ENCODE measurements at regions not wholly inside any gene's neighbourhood (a gene's known extent, or its start where the extent isn't known, plus 50 kb on each side); places are given as distances from the start of the nearest gene placed in this dataset.

DNA sequence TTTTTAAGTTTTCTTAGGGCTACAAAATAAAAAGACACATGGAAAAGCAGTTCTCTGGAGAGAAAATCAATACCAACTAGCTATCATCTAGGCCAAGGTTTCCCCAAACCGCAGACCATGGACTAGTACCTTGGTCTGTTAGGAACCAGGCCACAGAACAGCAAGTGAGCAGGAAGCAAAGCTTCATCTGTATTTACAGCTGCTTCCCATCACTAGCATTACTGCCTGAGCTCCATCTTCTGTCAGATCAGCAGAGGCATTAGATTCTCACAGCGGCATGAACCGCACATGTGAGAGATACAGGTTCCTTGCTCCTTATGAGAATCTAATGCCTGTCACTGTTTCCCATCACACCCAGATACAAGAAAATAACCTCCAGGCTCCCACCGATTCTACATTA lies 1907.6 kb upstream of the ACO1 start:
- Histone ChIP-seq H3K27me3 (ENCODE audit: control insufficient read depth, low read length) (no peaks in the 10 kb centered on the region), H3K27ac (ENCODE audit: low read depth, low read length) (no peak overlapping the region), H3K79me2 (ENCODE audit: control insufficient read depth, low read length) (no peaks in the 10 kb centered on the region), H3K9me2 (replicated peaks; ENCODE audit: control insufficient read depth, low read length) (no peaks in the 10 kb centered on the region), H3K4me2 (ENCODE audit: low read length) (no peak overlapping the region), H4K20me1 (ENCODE audit: control insufficient read depth, insufficient read depth, low read depth, low read length) (no peaks in the 10 kb centered on the region), H3K9me3 (ENCODE audit: control insufficient read depth, insufficient read depth, low read length) (no peaks in the 10 kb centered on the region), H3F3A (ENCODE audit: control insufficient read depth, insufficient read depth) (no peaks in the 10 kb centered on the region), H3K4me3 (ENCODE audit: low read length) (no peak overlapping the region), H3K4me1 (ENCODE audit: control insufficient read depth, low read length) (no peaks in the 10 kb centered on the region), H3K36me3 (ENCODE audit: control insufficient read depth, low read length) (no peaks in the 10 kb centered on the region)
- TF ChIP-seq, protein P1, sequence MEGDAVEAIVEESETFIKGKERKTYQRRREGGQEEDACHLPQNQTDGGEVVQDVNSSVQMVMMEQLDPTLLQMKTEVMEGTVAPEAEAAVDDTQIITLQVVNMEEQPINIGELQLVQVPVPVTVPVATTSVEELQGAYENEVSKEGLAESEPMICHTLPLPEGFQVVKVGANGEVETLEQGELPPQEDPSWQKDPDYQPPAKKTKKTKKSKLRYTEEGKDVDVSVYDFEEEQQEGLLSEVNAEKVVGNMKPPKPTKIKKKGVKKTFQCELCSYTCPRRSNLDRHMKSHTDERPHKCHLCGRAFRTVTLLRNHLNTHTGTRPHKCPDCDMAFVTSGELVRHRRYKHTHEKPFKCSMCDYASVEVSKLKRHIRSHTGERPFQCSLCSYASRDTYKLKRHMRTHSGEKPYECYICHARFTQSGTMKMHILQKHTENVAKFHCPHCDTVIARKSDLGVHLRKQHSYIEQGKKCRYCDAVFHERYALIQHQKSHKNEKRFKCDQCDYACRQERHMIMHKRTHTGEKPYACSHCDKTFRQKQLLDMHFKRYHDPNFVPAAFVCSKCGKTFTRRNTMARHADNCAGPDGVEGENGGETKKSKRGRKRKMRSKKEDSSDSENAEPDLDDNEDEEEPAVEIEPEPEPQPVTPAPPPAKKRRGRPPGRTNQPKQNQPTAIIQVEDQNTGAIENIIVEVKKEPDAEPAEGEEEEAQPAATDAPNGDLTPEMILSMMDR (IDR thresholded peaks at IDR 0.05; ENCODE audit: low read depth, low read length, poor library complexity, severe bottlenecking) = no peak
- no peak for TF ChIP-seq EZH2phosphoT487 (IDR thresholded peaks at IDR 0.05; ENCODE audit: borderline replicate concordance, low read length)

DNA sequence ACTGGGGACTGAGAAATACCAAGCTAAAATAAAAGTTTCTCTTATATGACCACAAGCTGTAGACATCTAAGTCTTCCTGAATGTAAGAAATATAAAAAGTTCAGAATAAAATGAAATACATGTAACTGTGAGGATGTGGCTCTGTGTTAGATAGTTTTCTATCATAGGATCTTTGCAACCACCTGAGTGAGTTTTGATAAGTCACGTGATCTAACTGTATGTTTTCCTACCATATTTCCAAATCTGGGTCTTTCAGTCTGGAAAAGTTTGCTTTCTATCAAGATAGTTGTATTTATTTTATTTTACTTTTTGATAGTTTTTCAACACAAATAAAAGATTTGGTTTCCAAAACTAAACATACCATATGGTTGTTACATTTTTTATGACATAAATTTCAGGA lies 1905.8 kb upstream of the ACO1 start:
- H3K27me3 ChIP-seq (ENCODE audit: control insufficient read depth, low read length) = no peaks in the 10 kb centered on the region
- H3K79me2 ChIP-seq (ENCODE audit: control insufficient read depth, low read length) = no peaks in the 10 kb centered on the region

DNA sequence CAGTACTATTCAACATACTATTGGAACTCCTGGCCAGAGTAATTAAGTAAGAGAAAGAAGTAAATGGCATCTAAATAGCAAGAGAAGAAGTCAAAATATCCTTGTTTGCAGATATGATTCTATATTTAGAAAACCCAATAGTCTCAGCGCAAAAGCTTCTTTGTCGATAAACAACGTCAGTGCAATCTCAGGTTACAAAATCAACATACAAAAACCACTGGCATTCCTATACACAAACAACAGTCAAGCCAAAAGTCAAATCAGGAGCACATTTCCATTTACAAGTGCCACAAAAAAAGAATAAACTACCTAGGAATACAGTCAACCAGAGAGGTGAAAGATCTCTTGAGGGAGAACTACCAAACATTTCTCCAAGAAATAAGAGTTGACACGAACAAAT lies 1901.9 kb upstream of the ACO1 start:
- Histone ChIP-seq H3K79me2 (ENCODE audit: control insufficient read depth, low read length) (no peaks in the 10 kb centered on the region), H3K9me2 (replicated peaks; ENCODE audit: control insufficient read depth, low read length) (no peaks in the 10 kb centered on the region), H3F3A (ENCODE audit: control insufficient read depth, insufficient read depth) (no peaks in the 10 kb centered on the region), H4K20me1 (ENCODE audit: control insufficient read depth, insufficient read depth, low read depth, low read length) (no peaks in the 10 kb centered on the region), H3K4me2 (ENCODE audit: low read length) (no peak overlapping the region), H3K9me3 (ENCODE audit: control insufficient read depth, insufficient read depth, low read length) (no peaks in the 10 kb centered on the region), H3K36me3 (ENCODE audit: control insufficient read depth, low read length) (no peaks in the 10 kb centered on the region), H3K27ac (ENCODE audit: low read depth, low read length) (no peak overlapping the region), H3K4me3 (ENCODE audit: low read length) (no peak overlapping the region), H3K27me3 (ENCODE audit: control insufficient read depth, low read length) (no peaks in the 10 kb centered on the region), H3K4me1 (ENCODE audit: control insufficient read depth, low read length) (no peaks in the 10 kb centered on the region)
- TF ChIP-seq, protein P1 (IDR thresholded peaks at IDR 0.05; ENCODE audit: low read depth, low read length, poor library complexity, severe bottlenecking) = no peak
- TF ChIP-seq EZH2phosphoT487 (IDR thresholded peaks at IDR 0.05; ENCODE audit: borderline replicate concordance, low read length) = no peak

More for the DNA sequence above, 1905.8 kb upstream of the ACO1 start:
- H3K27ac ChIP-seq (ENCODE audit: low read depth, low read length) = no peak overlapping the region
- H3K4me3 ChIP-seq (ENCODE audit: low read length) = no peak overlapping the region
- H4K20me1 ChIP-seq (ENCODE audit: control insufficient read depth, insufficient read depth, low read depth, low read length) = no peaks in the 10 kb centered on the region
- H3K9me2 ChIP-seq (replicated peaks; ENCODE audit: control insufficient read depth, low read length) = no peaks in the 10 kb centered on the region
- no peaks in the 10 kb centered on the region for H3K36me3 ChIP-seq (ENCODE audit: control insufficient read depth, low read length)
- H3F3A ChIP-seq (ENCODE audit: control insufficient read depth, insufficient read depth) = no peaks in the 10 kb centered on the region
- no peaks in the 10 kb centered on the region for H3K4me1 ChIP-seq (ENCODE audit: control insufficient read depth, low read length)
- no peaks in the 10 kb centered on the region for H3K9me3 ChIP-seq (ENCODE audit: control insufficient read depth, insufficient read depth, low read length)
- TF ChIP-seq, protein P1 (IDR thresholded peaks at IDR 0.05; ENCODE audit: low read depth, low read length, poor library complexity, severe bottlenecking) = no peak
- no peak for TF ChIP-seq EZH2phosphoT487 (IDR thresholded peaks at IDR 0.05; ENCODE audit: borderline replicate concordance, low read length)
- H3K4me2 ChIP-seq (ENCODE audit: low read length) = no peak overlapping the region

DNA sequence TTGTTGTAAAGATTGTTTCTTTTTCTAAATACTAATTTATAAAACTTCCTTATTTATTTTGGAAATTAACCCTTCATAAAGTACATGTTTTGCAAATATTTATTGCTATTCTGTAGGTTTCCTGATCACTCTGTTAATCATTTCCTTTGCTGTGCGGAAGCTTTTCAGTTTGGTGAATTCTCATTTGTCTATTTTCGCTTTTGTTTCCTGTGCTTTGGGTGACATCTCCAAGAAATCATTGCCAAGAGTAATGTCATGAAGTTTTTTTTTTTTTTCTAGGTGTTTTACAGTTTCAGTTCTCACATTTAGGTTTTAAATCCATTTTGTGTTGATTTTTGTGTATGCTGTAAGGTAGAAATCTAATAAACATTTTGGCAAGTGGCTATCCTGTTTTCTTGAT lies 1899.8 kb upstream of the ACO1 start:
- TF ChIP-seq, protein P1 (IDR thresholded peaks at IDR 0.05; ENCODE audit: low read depth, low read length, poor library complexity, severe bottlenecking) = no peak
- Histone ChIP-seq H3F3A (ENCODE audit: control insufficient read depth, insufficient read depth) (no peaks in the 10 kb centered on the region), H3K9me3 (ENCODE audit: control insufficient read depth, insufficient read depth, low read length) (no peaks in the 10 kb centered on the region), H3K4me2 (ENCODE audit: low read length) (no peak overlapping the region), H3K27ac (ENCODE audit: low read depth, low read length) (no peak overlapping the region), H3K36me3 (ENCODE audit: control insufficient read depth, low read length) (no peaks in the 10 kb centered on the region), H3K4me3 (ENCODE audit: low read length) (no peak overlapping the region), H4K20me1 (ENCODE audit: control insufficient read depth, insufficient read depth, low read depth, low read length) (no peaks in the 10 kb centered on the region), H3K9me2 (replicated peaks; ENCODE audit: control insufficient read depth, low read length) (no peaks in the 10 kb centered on the region), H3K4me1 (ENCODE audit: control insufficient read depth, low read length) (no peaks in the 10 kb centered on the region), H3K79me2 (ENCODE audit: control insufficient read depth, low read length) (no peaks in the 10 kb centered on the region), H3K27me3 (ENCODE audit: control insufficient read depth, low read length) (no peaks in the 10 kb centered on the region)

Measured in DOHH2 (cell line).